HG02938 (cell line): ENCODE measurements at regions not wholly inside any gene's neighbourhood (a gene's known extent, or its start where the extent isn't known, plus 50 kb on each side); places are given as distances from the start of the nearest gene placed in this dataset.

ENCODE experiments used
- ATAC-seq: cut with Tn5 transposase; IDR thresholded peaks from one replicate; pipeline ENCODE4 v1.9.1; 2021; ENCODE audit warnings: mild to moderate bottlenecking, moderate library complexity; ENCODE audit not compliant: unreplicated experiment

GRCh38 chr12:25819691-25820090, 138.8 kb upstream of the RASSF8 start:
- no peak for ATAC-seq

GRCh38 chr12:25822281-25822680, 136.2 kb upstream of the RASSF8 start:
- ATAC-seq: no peak

- ATAC-seq: no peak
Measured at GRCh38 chr12:25824734-25825133, 133.7 kb upstream of the RASSF8 start.

- no peak for ATAC-seq
Measured at GRCh38 chr12:25825446-25825845, 133.0 kb upstream of the RASSF8 start.

- no peak for ATAC-seq
Measured at GRCh38 chr12:25827141-25827540, 131.3 kb upstream of the RASSF8 start.

- no peak for ATAC-seq
Measured at GRCh38 chr12:25827747-25828146, 130.7 kb upstream of the RASSF8 start.

GRCh38 chr12:25828188-25828587, 130.3 kb upstream of the RASSF8 start:
- no peak for ATAC-seq

GRCh38 chr12:25829192-25829591, 129.3 kb upstream of the RASSF8 start:
- no peak for ATAC-seq

GRCh38 chr12:25830456-25830855, 128.0 kb upstream of the RASSF8 start:
- no peak for ATAC-seq

GRCh38 chr12:25833657-25834056, 124.8 kb upstream of the RASSF8 start:
- ATAC-seq: no peak

GRCh38 chr12:25835385-25835784, 123.1 kb upstream of the RASSF8 start:
- ATAC-seq: no peak

GRCh38 chr12:25838007-25838406, 120.5 kb upstream of the RASSF8 start:
- no peak for ATAC-seq

- ATAC-seq: no peak
Measured at GRCh38 chr12:25839470-25839869, 119.0 kb upstream of the RASSF8 start.

- no peak for ATAC-seq
Measured at GRCh38 chr12:25840678-25841465, 117.6 kb upstream of the RASSF8 start.

- no peak for ATAC-seq
Measured at GRCh38 chr12:25842254-25842653, 116.2 kb upstream of the RASSF8 start.

- no peak for ATAC-seq
Measured at GRCh38 chr12:25843976-25844375, 114.5 kb upstream of the RASSF8 start.

- no peak for ATAC-seq
Measured at GRCh38 chr12:25845415-25845814, 113.1 kb upstream of the RASSF8 start.

GRCh38 chr12:25852792-25853191, 105.7 kb upstream of the RASSF8 start:
- ATAC-seq: no peak

- ATAC-seq: no peak
Measured at GRCh38 chr12:25853316-25854095, 105.0 kb upstream of the RASSF8 start.

- no peak for ATAC-seq
Measured at GRCh38 chr12:25854991-25855390, 103.5 kb upstream of the RASSF8 start.

- no peak for ATAC-seq
Measured at GRCh38 chr12:25855716-25856115, 102.8 kb upstream of the RASSF8 start.

- ATAC-seq: no peak
Measured at GRCh38 chr12:25859976-25860375, 98.5 kb upstream of the RASSF8 start.
